ENCODE measurements at regions not wholly inside any gene's neighbourhood (a gene's known extent, or its start where the extent isn't known, plus 50 kb on each side); places are given as distances from the start of the nearest gene placed in this dataset.

- H3K27me3 ChIP-seq (ENCODE audit: insufficient read depth in 3 of 3, low read length in 2 of 3) = no peaks in the 10 kb centered on the region
- ATAC-seq = no peak
- DNase-seq = no peak
- 56 to 70% (median 69%) methylated on average over 1 of the region's 1 CpG for WGBS, 3 donors
- intact Hi-C loops (cut with DNase I) = no loop called here
- H3K4me1 ChIP-seq = no peaks in the 10 kb centered on the region
- no peak overlapping the region for H3K27ac ChIP-seq
- no peaks in the 10 kb centered on the region for H3K9me3 ChIP-seq
- no peak overlapping the region for H3K4me3 ChIP-seq
- TF ChIP-seq CTCF (IDR thresholded peaks at IDR 0.05) = no peak
- H3K36me3 ChIP-seq (ENCODE audit: insufficient read depth in 1 of 2, low read depth in 1 of 2) = no peaks in the 10 kb centered on the region
Observed at GRCh38 chr4:133929531-133930239, 271.9 kb downstream of the PABPC4L start.

GRCh38 chr4:133921280-133922195 is 280.1 kb downstream of the PABPC4L start:
- Histone ChIP-seq H3K4me1 (no peaks in the 10 kb centered on the region), H3K36me3 (ENCODE audit: insufficient read depth in 1 of 2, low read depth in 1 of 2) (no peaks in the 10 kb centered on the region), H3K4me3 (no peak overlapping the region), H3K27me3 (ENCODE audit: insufficient read depth in 3 of 3, low read length in 2 of 3) (no peaks in the 10 kb centered on the region), H3K9me3 (peaks cover 3% of the 10 kb centered on the region), H3K27ac (no peak overlapping the region)
- ATAC-seq (no peak), DNase-seq (no peak)
- WGBS, 3 donors = 81 to 82% (median 81%) methylated on average over 8 of the region's 8 CpGs
- intact Hi-C loops (cut with DNase I) = no loop called here
- TF ChIP-seq CTCF (IDR thresholded peaks at IDR 0.05) = no peak

GRCh38 chr4:133920236-133920635 is 281.4 kb downstream of the PABPC4L start:
- no peak overlapping the region for H3K4me3 ChIP-seq
- WGBS, 3 donors = 73 to 86% (median 85%) methylated on average over 2 of the region's 2 CpGs
- no peak for TF ChIP-seq CTCF (IDR thresholded peaks at IDR 0.05)
- no peaks in the 10 kb centered on the region for H3K4me1 ChIP-seq
- intact Hi-C loops (cut with DNase I) = no loop called here
- peaks cover 3% of the 10 kb centered on the region for H3K9me3 ChIP-seq
- H3K27ac ChIP-seq = no peak overlapping the region
- DNase-seq = no peak
- no peaks in the 10 kb centered on the region for H3K27me3 ChIP-seq (ENCODE audit: insufficient read depth in 3 of 3, low read length in 2 of 3)
- ATAC-seq = no peak
- H3K36me3 ChIP-seq (ENCODE audit: insufficient read depth in 1 of 2, low read depth in 1 of 2) = no peaks in the 10 kb centered on the region

GRCh38 chr4:133910165-133910564 is 291.4 kb downstream of the PABPC4L start:
- no peaks in the 10 kb centered on the region for H3K4me1 ChIP-seq
- DNase-seq (no peak), ATAC-seq (no peak)
- H3K27me3 ChIP-seq (ENCODE audit: insufficient read depth in 3 of 3, low read length in 2 of 3) = no peaks in the 10 kb centered on the region
- intact Hi-C loops (cut with DNase I) = no loop called here
- WGBS, 3 donors = 70 to 77% (median 75%) methylated on average over 3 of the region's 3 CpGs
- TF ChIP-seq CTCF (IDR thresholded peaks at IDR 0.05) = no peak
- no peaks in the 10 kb centered on the region for H3K9me3 ChIP-seq
- no peak overlapping the region for H3K27ac ChIP-seq
- H3K36me3 ChIP-seq (ENCODE audit: insufficient read depth in 1 of 2, low read depth in 1 of 2) = no peaks in the 10 kb centered on the region
- H3K4me3 ChIP-seq = no peak overlapping the region
